Heart left ventricle (tissue), 13 donors: ENCODE measurements at regions not wholly inside any gene's neighbourhood (a gene's known extent, or its start where the extent isn't known, plus 50 kb on each side); places are given as distances from the start of the nearest gene placed in this dataset.

ENCODE experiments used
- CTCF ChIP-seq, 12 donors: fragments of 200-600 bp; sonication (generic) in 4 of 12; IDR thresholded peaks; one replicate each; pipeline versions ENCODE4 v1.5.0 to v1.8.0; 2018 to 2022; ENCODE audit warnings: antibody characterized with exemption in 12 of 12, mild to moderate bottlenecking in 5 of 12
- POLR2A ChIP-seq, 2 donors: fragments of 450-650 bp; IDR thresholded peaks; one replicate each; pipeline ENCODE4 v1.6.1; 2017; ENCODE audit warnings: antibody characterized with exemption in 2 of 2, mild to moderate bottlenecking in 2 of 2, moderate library complexity in 2 of 2
- donor health status: ischemic (EF 13 %, LVEDD 7.1; RV severe dilation, severe dysfunction).
- donor health status: DM: no; HTN: yes; CAD: no.
- donor health status: DM: no; HTN: no; CAD: no.
- donor health status: ischemic (EF 25% LVEDD 6.9; RV normal size, moderate dysfunction).
- donor health status: ischemic (EF 25% LVEDD 5.7; RV mildly dilated, moderate dysfunction).
- donor health status: ischemic (EF 35%, LVEDD 5.7; RV mildly dilated, moderate dysfunction).
- donor health status: nonischemic (EF 11% LVEDD 7.7; RV severe dilation, severe dysfunction).
- donor health status: DM: yes; HTN: yes; CAD: no.
- donor health status: PGD.
- donor health status: ischemic (EF 29% LVEDD 5.4; RV normal size, mild dysfunction).
- donor health status: nonischemic (EF 23%, LVEDD 6.1; RV moderate dilation, normal function).

GRCh38 chr2:56813490-56813889 lies 629.7 kb downstream of the CCDC85A start:
- TF ChIP-seq CTCF (IDR thresholded peaks at IDR 0.05) (no peak), POLR2A (IDR thresholded peaks at IDR 0.05) (no peak)
